GM23338 (cell line): ENCODE measurements at regions not wholly inside any gene's neighbourhood (a gene's known extent, or its start where the extent isn't known, plus 50 kb on each side); places are given as distances from the start of the nearest gene placed in this dataset.

Experiments used
- ATAC-seq: fragments of 200-7000 bp; cut with Tn5 transposase; 3 replicates; pipeline ENCODE4 v1.9.1; 2020
- DNase-seq: peaks from one replicate; pipeline ENCODE4 v3.0.0-alpha.2; 2015; ENCODE audit warnings: low spot score
- H2AFZ ChIP-seq: fragments of 200-600 bp; sonication (generic); 2 replicates; pipeline ENCODE4 v1.8.0; 2016; ENCODE audit warnings: antibody characterized with exemption, mild to moderate bottlenecking, moderate library complexity
- H3F3A ChIP-seq: fragments of 200-600 bp; sonication (generic); replicated peaks from 2 replicates; pipeline ENCODE4 v1.8.0; 2017; ENCODE audit warnings: antibody characterized with exemption, mixed run types, low read depth
- H3K27ac ChIP-seq: fragments of 200-600 bp; sonication (generic); 2 replicates; pipeline ENCODE4 v1.6.1; 2016; ENCODE audit warnings: low read depth
- H3K27me3 ChIP-seq: fragments of 200-600 bp; sonication (generic); 2 replicates; pipeline ENCODE4 v1.8.0; 2016; ENCODE audit warnings: mild to moderate bottlenecking, mixed run types, moderate library complexity; ENCODE audit not compliant: insufficient read depth
- H3K36me3 ChIP-seq: fragments of 200-600 bp; sonication (generic); 2 replicates; pipeline ENCODE4 v1.8.0; 2016; ENCODE audit warnings: mild to moderate bottlenecking; ENCODE audit not compliant: insufficient read depth
- H3K4me1 ChIP-seq: fragments of 200-600 bp; sonication (generic); 2 replicates; pipeline ENCODE4 v1.8.0; 2016; ENCODE audit warnings: mild to moderate bottlenecking, moderate library complexity; ENCODE audit not compliant: insufficient read depth
- H3K4me2 ChIP-seq: fragments of 200-600 bp; sonication (generic); 2 replicates; pipeline ENCODE4 v1.7.1; 2017; ENCODE audit warnings: mixed run types
- H3K4me3 ChIP-seq: fragments of 200-600 bp; sonication (generic); 2 replicates; pipeline ENCODE4 v1.6.1; 2016; ENCODE audit warnings: mixed run types
- H3K79me2 ChIP-seq: fragments of 200-600 bp; sonication (generic); replicated peaks from 2 replicates; pipeline ENCODE4 v1.8.0; 2017; ENCODE audit warnings: mild to moderate bottlenecking; ENCODE audit not compliant: insufficient read depth
- H3K9me2 ChIP-seq: fragments of 200-600 bp; sonication (generic); 2 replicates; pipeline ENCODE4 v1.8.0; 2017; ENCODE audit not compliant: insufficient read depth
- H4K20me1 ChIP-seq: fragments of 200-600 bp; sonication (generic); replicated peaks from 2 replicates; pipeline ENCODE4 v1.8.0; 2017; ENCODE audit warnings: mild to moderate bottlenecking; ENCODE audit not compliant: insufficient read depth
- H3K27ac Mint-ChIP-seq: 2 replicates; pipeline ENCODE4 v1.8.0; 2020; ENCODE audit warnings: inconsistent platforms, mild to moderate bottlenecking, moderate library complexity, mixed read lengths
- H3K27me3 Mint-ChIP-seq: 3 replicates; pipeline ENCODE4 v1.8.0; 2022; ENCODE audit warnings: low read depth, mild to moderate bottlenecking, moderate library complexity, mixed read lengths, inconsistent platforms; ENCODE audit not compliant: insufficient read depth, poor library complexity
- H3K36me3 Mint-ChIP-seq: 3 replicates; pipeline ENCODE4 v1.8.0; 2021; ENCODE audit warnings: low read depth, mild to moderate bottlenecking, inconsistent platforms, moderate library complexity, mixed read lengths
- H3K4me1 Mint-ChIP-seq: 3 replicates; pipeline ENCODE4 v1.8.0; 2020; ENCODE audit warnings: mild to moderate bottlenecking, inconsistent platforms, mixed read lengths
- H3K4me3 Mint-ChIP-seq: 3 replicates; pipeline ENCODE4 v1.8.0; 2021; ENCODE audit warnings: moderate library complexity, mild to moderate bottlenecking, inconsistent platforms, mixed read lengths
- H3K9me3 Mint-ChIP-seq: 3 replicates; pipeline ENCODE4 v1.8.0; 2020; ENCODE audit warnings: moderate library complexity, mild to moderate bottlenecking, inconsistent platforms, mixed read lengths
- CREB1 ChIP-seq: fragments of 250-450 bp; sonication (Bioruptor Pico); IDR thresholded peaks from 2 replicates; pipeline ENCODE4 v1.5.0; 2020; ENCODE audit warnings: low read depth, mild to moderate bottlenecking, moderate library complexity
- EZH2 ChIP-seq: fragments of 200-600 bp; sonication (generic); IDR thresholded peaks from one replicate; pipeline ENCODE4 v1.8.0; 2017; ENCODE audit warnings: antibody characterized with exemption, mild to moderate bottlenecking, low read depth; ENCODE audit not compliant: unreplicated experiment
- EZH2phosphoT487 ChIP-seq: fragments of 200-600 bp; sonication (generic); IDR thresholded peaks from one replicate; pipeline ENCODE4 v1.8.1; 2018; ENCODE audit warnings: antibody characterized with exemption; ENCODE audit not compliant: unreplicated experiment
- JUNB ChIP-seq: IDR thresholded peaks from one replicate; pipeline ENCODE4 v1.6.1; 2016; ENCODE audit warnings: antibody characterized with exemption; ENCODE audit not compliant: unreplicated experiment
- NANOG ChIP-seq: IDR thresholded peaks from 2 replicates; pipeline ENCODE4 v1.6.1; 2016; ENCODE audit warnings: antibody characterized with exemption, borderline replicate concordance
- POLR2AphosphoS5 ChIP-seq: IDR thresholded peaks from 2 replicates; pipeline ENCODE4 v1.6.1; 2016; ENCODE audit warnings: antibody characterized with exemption, low read depth
- ZNF114 ChIP-seq: fragments of 250-450 bp; sonication (Bioruptor Pico); IDR thresholded peaks from 2 replicates; pipeline ENCODE4 v1.5.0; 2020; ENCODE audit warnings: mild to moderate bottlenecking, moderate library complexity
- ZNF331 ChIP-seq: fragments of 250-450 bp; sonication (Bioruptor Pico); IDR thresholded peaks from 2 replicates; pipeline ENCODE4 v1.5.0; 2020; ENCODE audit warnings: low read depth, mild to moderate bottlenecking, moderate library complexity
- TF ChIP-seq, protein P1 (sequence below), 2 experiments: fragments of 200-600 bp in 1 of 2; sonication (generic) in 1 of 2; conservative IDR thresholded peaks; 2 replicates each; pipeline versions ENCODE4 v1.5.1 to v1.6.1; 2016 to 2017; ENCODE audit warnings: antibody characterized with exemption in 2 of 2, low read depth in 2 of 2, mild to moderate bottlenecking in 2 of 2, moderate library complexity in 1 of 2
- TF ChIP-seq, protein P2 (sequence below): IDR thresholded peaks from one replicate; pipeline ENCODE4 v1.6.1; 2018; ENCODE audit warnings: antibody characterized with exemption; ENCODE audit not compliant: unreplicated experiment

DNA sequence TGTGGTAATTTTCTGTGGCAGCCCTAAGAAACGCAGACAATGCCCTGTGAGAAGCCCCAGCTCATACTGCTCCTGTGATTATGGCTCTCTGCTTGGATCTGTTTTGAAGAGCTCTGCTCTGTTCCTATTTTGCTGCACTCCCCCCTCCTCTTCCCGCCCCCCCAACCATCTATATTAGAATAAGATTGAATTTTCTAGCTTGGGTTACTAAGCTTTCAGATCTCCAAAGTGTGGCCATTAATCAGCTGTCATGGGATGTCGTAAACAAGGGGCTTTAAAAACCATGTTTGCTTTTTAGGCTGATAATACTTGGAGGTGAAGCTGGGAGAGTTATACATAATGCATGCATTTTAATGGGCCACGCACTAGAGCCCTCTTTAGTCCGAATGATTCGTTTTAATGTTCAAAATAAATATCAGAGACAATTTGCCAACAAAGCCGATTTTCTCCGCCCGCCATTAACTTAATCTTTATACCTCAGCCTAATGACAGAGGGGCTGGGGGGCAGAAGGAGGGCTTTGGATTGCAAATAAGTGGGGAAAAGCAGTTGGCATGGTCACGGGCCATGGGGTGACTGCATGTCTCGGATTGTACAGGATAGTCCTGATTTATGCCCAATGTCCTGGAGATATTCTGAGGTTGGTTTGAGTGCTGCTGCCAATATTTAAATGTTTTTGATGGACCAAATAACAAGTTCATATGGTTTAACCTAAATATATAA is 165.5 kb downstream of the RPS24 start:
- Histone ChIP-seq H3K9me2 (no peaks in the 10 kb centered on the region), H3K4me1 (no peaks in the 10 kb centered on the region), H3K4me2 (no peak overlapping the region), H3F3A (no peaks in the 10 kb centered on the region), H3K27ac (no peak overlapping the region), H4K20me1 (no peaks in the 10 kb centered on the region), H3K4me3 (no peak overlapping the region), H2AFZ (no peak overlapping the region), H3K79me2 (no peaks in the 10 kb centered on the region), H3K36me3 (no peaks in the 10 kb centered on the region), H3K27me3 (no peaks in the 10 kb centered on the region)
- H3K9me3 Mint-ChIP-seq = no peaks in the 10 kb centered on the region
- no peaks in the 10 kb centered on the region for H3K36me3 Mint-ChIP-seq
- TF ChIP-seq, protein P1, sequence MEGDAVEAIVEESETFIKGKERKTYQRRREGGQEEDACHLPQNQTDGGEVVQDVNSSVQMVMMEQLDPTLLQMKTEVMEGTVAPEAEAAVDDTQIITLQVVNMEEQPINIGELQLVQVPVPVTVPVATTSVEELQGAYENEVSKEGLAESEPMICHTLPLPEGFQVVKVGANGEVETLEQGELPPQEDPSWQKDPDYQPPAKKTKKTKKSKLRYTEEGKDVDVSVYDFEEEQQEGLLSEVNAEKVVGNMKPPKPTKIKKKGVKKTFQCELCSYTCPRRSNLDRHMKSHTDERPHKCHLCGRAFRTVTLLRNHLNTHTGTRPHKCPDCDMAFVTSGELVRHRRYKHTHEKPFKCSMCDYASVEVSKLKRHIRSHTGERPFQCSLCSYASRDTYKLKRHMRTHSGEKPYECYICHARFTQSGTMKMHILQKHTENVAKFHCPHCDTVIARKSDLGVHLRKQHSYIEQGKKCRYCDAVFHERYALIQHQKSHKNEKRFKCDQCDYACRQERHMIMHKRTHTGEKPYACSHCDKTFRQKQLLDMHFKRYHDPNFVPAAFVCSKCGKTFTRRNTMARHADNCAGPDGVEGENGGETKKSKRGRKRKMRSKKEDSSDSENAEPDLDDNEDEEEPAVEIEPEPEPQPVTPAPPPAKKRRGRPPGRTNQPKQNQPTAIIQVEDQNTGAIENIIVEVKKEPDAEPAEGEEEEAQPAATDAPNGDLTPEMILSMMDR (conservative IDR thresholded peaks at IDR 0.05; ENCODE audit: low read depth in 2 of 2) = no peak
- TF ChIP-seq EZH2 = no peak
- TF ChIP-seq, protein P2, sequence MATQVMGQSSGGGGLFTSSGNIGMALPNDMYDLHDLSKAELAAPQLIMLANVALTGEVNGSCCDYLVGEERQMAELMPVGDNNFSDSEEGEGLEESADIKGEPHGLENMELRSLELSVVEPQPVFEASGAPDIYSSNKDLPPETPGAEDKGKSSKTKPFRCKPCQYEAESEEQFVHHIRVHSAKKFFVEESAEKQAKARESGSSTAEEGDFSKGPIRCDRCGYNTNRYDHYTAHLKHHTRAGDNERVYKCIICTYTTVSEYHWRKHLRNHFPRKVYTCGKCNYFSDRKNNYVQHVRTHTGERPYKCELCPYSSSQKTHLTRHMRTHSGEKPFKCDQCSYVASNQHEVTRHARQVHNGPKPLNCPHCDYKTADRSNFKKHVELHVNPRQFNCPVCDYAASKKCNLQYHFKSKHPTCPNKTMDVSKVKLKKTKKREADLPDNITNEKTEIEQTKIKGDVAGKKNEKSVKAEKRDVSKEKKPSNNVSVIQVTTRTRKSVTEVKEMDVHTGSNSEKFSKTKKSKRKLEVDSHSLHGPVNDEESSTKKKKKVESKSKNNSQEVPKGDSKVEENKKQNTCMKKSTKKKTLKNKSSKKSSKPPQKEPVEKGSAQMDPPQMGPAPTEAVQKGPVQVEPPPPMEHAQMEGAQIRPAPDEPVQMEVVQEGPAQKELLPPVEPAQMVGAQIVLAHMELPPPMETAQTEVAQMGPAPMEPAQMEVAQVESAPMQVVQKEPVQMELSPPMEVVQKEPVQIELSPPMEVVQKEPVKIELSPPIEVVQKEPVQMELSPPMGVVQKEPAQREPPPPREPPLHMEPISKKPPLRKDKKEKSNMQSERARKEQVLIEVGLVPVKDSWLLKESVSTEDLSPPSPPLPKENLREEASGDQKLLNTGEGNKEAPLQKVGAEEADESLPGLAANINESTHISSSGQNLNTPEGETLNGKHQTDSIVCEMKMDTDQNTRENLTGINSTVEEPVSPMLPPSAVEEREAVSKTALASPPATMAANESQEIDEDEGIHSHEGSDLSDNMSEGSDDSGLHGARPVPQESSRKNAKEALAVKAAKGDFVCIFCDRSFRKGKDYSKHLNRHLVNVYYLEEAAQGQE = no peak
- DNase-seq (no peak), ATAC-seq (no peak)
- no peak overlapping the region for H3K4me3 Mint-ChIP-seq
- H3K27ac Mint-ChIP-seq = no peak overlapping the region
- H3K4me1 Mint-ChIP-seq = no peaks in the 10 kb centered on the region; the same call in 2 of the 3 replicates
- H3K27me3 Mint-ChIP-seq = peaks cover 7% of the 10 kb centered on the region

GRCh38 chr10:78199759-78200158 is 166.1 kb downstream of the RPS24 start:
- ATAC-seq (no peak), DNase-seq (no peak)
- Histone ChIP-seq H3F3A (no peaks in the 10 kb centered on the region), H2AFZ (no peak overlapping the region), H3K4me1 (no peaks in the 10 kb centered on the region), H3K79me2 (no peaks in the 10 kb centered on the region), H3K4me2 (no peak overlapping the region), H3K36me3 (no peaks in the 10 kb centered on the region), H4K20me1 (no peaks in the 10 kb centered on the region), H3K4me3 (no peak overlapping the region), H3K27me3 (no peaks in the 10 kb centered on the region), H3K27ac (no peak overlapping the region), H3K9me2 (no peaks in the 10 kb centered on the region)
- H3K9me3 Mint-ChIP-seq = no peaks in the 10 kb centered on the region
- H3K27ac Mint-ChIP-seq = no peak overlapping the region
- peaks cover 3% of the 10 kb centered on the region for H3K27me3 Mint-ChIP-seq
- H3K36me3 Mint-ChIP-seq = no peaks in the 10 kb centered on the region
- H3K4me1 Mint-ChIP-seq = no peaks in the 10 kb centered on the region
- H3K4me3 Mint-ChIP-seq = no peak overlapping the region
- TF ChIP-seq, protein P2 = no peak
- no peak for TF ChIP-seq EZH2
- TF ChIP-seq NANOG = no peak
- TF ChIP-seq POLR2AphosphoS5 = no peak
- TF ChIP-seq ZNF331 = no peak
- TF ChIP-seq ZNF114 = no peak
- no peak for TF ChIP-seq EZH2phosphoT487
- no peak for TF ChIP-seq JUNB
- no peak for TF ChIP-seq CREB1 (CRISPR knock-in tag)
